DOHH2 (cell line): ENCODE measurements at regions not wholly inside any gene's neighbourhood (a gene's known extent, or its start where the extent isn't known, plus 50 kb on each side); places are given as distances from the start of the nearest gene placed in this dataset.

Experiments used
- H3F3A ChIP-seq: fragments of 200-600 bp; sonication (generic), shearing (Covaris generic); 2 replicates; pipeline ENCODE4 v1.6.0; 2016; ENCODE audit warnings: antibody characterized with exemption, mild to moderate bottlenecking; ENCODE audit not compliant: control insufficient read depth, insufficient read depth
- H3K27ac ChIP-seq: fragments of 200-600 bp; sonication (generic); 2 replicates; pipeline ENCODE4 v1.5.1; 2014; ENCODE audit warnings: low read depth, mild to moderate bottlenecking, low read length, moderate library complexity
- H3K27me3 ChIP-seq: fragments of 200-600 bp; sonication (generic); 2 replicates; pipeline ENCODE4 v1.6.1; 2014; ENCODE audit warnings: mild to moderate bottlenecking, low read length, mixed read lengths; ENCODE audit not compliant: control insufficient read depth
- H3K36me3 ChIP-seq: fragments of 200-600 bp; sonication (generic); 2 replicates; pipeline ENCODE4 v1.6.1; 2014; ENCODE audit warnings: mild to moderate bottlenecking, low read length, moderate library complexity, mixed read lengths; ENCODE audit not compliant: control insufficient read depth
- H3K4me1 ChIP-seq: fragments of 200-600 bp; sonication (generic); 2 replicates; pipeline ENCODE4 v1.6.1; 2014; ENCODE audit warnings: mild to moderate bottlenecking, low read length, mixed read lengths; ENCODE audit not compliant: control insufficient read depth
- H3K4me2 ChIP-seq: fragments of 200-600 bp; sonication (generic); 2 replicates; pipeline ENCODE4 v1.6.0; 2014; ENCODE audit warnings: mild to moderate bottlenecking, low read length, moderate library complexity
- H3K4me3 ChIP-seq: fragments of 200-600 bp; sonication (generic); 2 replicates; pipeline ENCODE4 v1.5.1; 2014; ENCODE audit warnings: mild to moderate bottlenecking, low read length, mixed read lengths
- H3K79me2 ChIP-seq: fragments of 200-600 bp; sonication (generic); 2 replicates; pipeline ENCODE4 v1.6.1; 2014; ENCODE audit warnings: mild to moderate bottlenecking, low read length, mixed read lengths; ENCODE audit not compliant: control insufficient read depth
- H3K9me2 ChIP-seq: fragments of 200-600 bp; sonication (generic); replicated peaks from 2 replicates; pipeline ENCODE4 v1.6.1; 2014; ENCODE audit warnings: mild to moderate bottlenecking, low read length, mixed read lengths; ENCODE audit not compliant: control insufficient read depth
- H3K9me3 ChIP-seq: fragments of 200-600 bp; sonication (generic); 2 replicates; pipeline ENCODE4 v1.6.1; 2014; ENCODE audit warnings: antibody characterized with exemption, low read length, mixed read lengths; ENCODE audit not compliant: control insufficient read depth, insufficient read depth
- H4K20me1 ChIP-seq: fragments of 200-600 bp; sonication (generic); 2 replicates; pipeline ENCODE4 v1.6.0; 2014; ENCODE audit warnings: low read depth, mild to moderate bottlenecking, antibody characterized with exemption, low read length, moderate library complexity; ENCODE audit not compliant: control insufficient read depth, insufficient read depth
- CTCF ChIP-seq: fragments of 200-600 bp; sonication (generic); IDR thresholded peaks from one replicate; pipeline ENCODE4 v1.5.1; 2014; ENCODE audit warnings: antibody characterized with exemption, mild to moderate bottlenecking, low read depth, low read length; ENCODE audit not compliant: poor library complexity, severe bottlenecking
- EZH2phosphoT487 ChIP-seq: fragments of 200-600 bp; sonication (generic); IDR thresholded peaks from 2 replicates; pipeline ENCODE4 v1.6.1; 2017; ENCODE audit warnings: borderline replicate concordance, mild to moderate bottlenecking, antibody characterized with exemption, low read length, moderate library complexity, mixed read lengths

GRCh38 chr3:194265505-194265892, 85.6 kb downstream of the CPN2 start:
- H3K4me1 ChIP-seq: no peaks in the 10 kb centered on the region
- no peaks in the 10 kb centered on the region for H3K79me2 ChIP-seq
- H4K20me1 ChIP-seq: no peaks in the 10 kb centered on the region
- H3K36me3 ChIP-seq: no peaks in the 10 kb centered on the region
- H3K9me3 ChIP-seq: no peaks in the 10 kb centered on the region
- H3K27me3 ChIP-seq: peaks cover 4% of the 10 kb centered on the region; the same call in 1 of the 2 replicates
- no peak overlapping the region for H3K4me3 ChIP-seq
- TF ChIP-seq EZH2phosphoT487 (no peak), CTCF (no peak)
- no peaks in the 10 kb centered on the region for H3F3A ChIP-seq
- H3K27ac ChIP-seq: no peak overlapping the region
- no peak overlapping the region for H3K4me2 ChIP-seq
- no peaks in the 10 kb centered on the region for H3K9me2 ChIP-seq

- H3K4me3 ChIP-seq: no peak overlapping the region
- TF ChIP-seq EZH2phosphoT487 (no peak), CTCF (no peak)
- H3F3A ChIP-seq: no peaks in the 10 kb centered on the region
- no peak overlapping the region for H3K4me2 ChIP-seq
- H3K27ac ChIP-seq: no peak overlapping the region
- no peaks in the 10 kb centered on the region; the same call in 1 of the 2 replicates for H3K27me3 ChIP-seq
- H4K20me1 ChIP-seq: no peaks in the 10 kb centered on the region
- H3K9me2 ChIP-seq: no peaks in the 10 kb centered on the region
- H3K36me3 ChIP-seq: no peaks in the 10 kb centered on the region
- no peaks in the 10 kb centered on the region for H3K79me2 ChIP-seq
- H3K9me3 ChIP-seq: no peaks in the 10 kb centered on the region
- H3K4me1 ChIP-seq: no peaks in the 10 kb centered on the region
Measured at GRCh38 chr3:194265996-194266964, 84.8 kb downstream of the CPN2 start.

GRCh38 chr3:194267744-194268653, 83.1 kb downstream of the CPN2 start:
- Histone ChIP-seq H3K36me3 (no peaks in the 10 kb centered on the region), H3K9me3 (no peaks in the 10 kb centered on the region), H3K9me2 (no peaks in the 10 kb centered on the region), H3K4me3 (no peak overlapping the region), H3K4me2 (no peak overlapping the region), H3K79me2 (no peaks in the 10 kb centered on the region), H4K20me1 (no peaks in the 10 kb centered on the region), H3K4me1 (no peaks in the 10 kb centered on the region), H3K27ac (no peak overlapping the region), H3K27me3 (no peaks in the 10 kb centered on the region; the same call in 1 of the 2 replicates), H3F3A (no peaks in the 10 kb centered on the region)
- TF ChIP-seq EZH2phosphoT487: no peak
- no peak for TF ChIP-seq CTCF
